CD4-positive, alpha-beta T cell (primary cell): ENCODE measurements at regions not wholly inside any gene's neighbourhood (a gene's known extent, or its start where the extent isn't known, plus 50 kb on each side); places are given as distances from the start of the nearest gene placed in this dataset.

Experiments
- ATAC-seq: fragments of 200-7000 bp; cut with Tn5 transposase; one replicate; pipeline ENCODE4 v1.10.0; 2022; ENCODE audit warnings: mild to moderate bottlenecking; ENCODE audit not compliant: poor library complexity
- CTCF ChIA-PET: fragments of 350-600 bp; sonication (Branson Sonifier 250); formaldehyde crosslinking; loops from one replicate; lab custom pipeline; 2021; ENCODE audit warnings: antibody characterized with exemption, inconsistent platforms; lab: Charles Lee
- POLR2A ChIA-PET: fragments of 350-600 bp; sonication (Branson Sonifier 250); formaldehyde crosslinking; loops from one replicate; lab custom pipeline; 2021; ENCODE audit warnings: antibody characterized with exemption, inconsistent platforms; lab: Charles Lee
- DNase-seq, 14 experiments: peaks; one replicate each; pipeline ENCODE4 v3.0.0-alpha.2; 2013 to 2020; ENCODE audit warnings: mixed read lengths in 2 of 14
- H3K27ac ChIP-seq, 2 donors: one replicate each; pipeline versions ENCODE4 v1.5.1 to v1.7.0; 2013; ENCODE audit warnings: low read length in 2 of 2, low read depth in 1 of 2, mild to moderate bottlenecking in 1 of 2
- H3K27me3 ChIP-seq, 2 experiments: 1 replicate in 1 of 2; 2 replicates in 1 of 2; pipeline versions ENCODE4 v1.6.1 to v1.7.0; 2013; ENCODE audit warnings: low read length in 2 of 2, control low read depth in 1 of 2, mild to moderate bottlenecking in 1 of 2, moderate library complexity in 1 of 2; ENCODE audit not compliant: insufficient read depth in 2 of 2, control insufficient read depth in 1 of 2
- H3K36me3 ChIP-seq: one replicate; pipeline ENCODE4 v1.6.1; 2013; ENCODE audit warnings: low read length, control low read depth; ENCODE audit not compliant: insufficient read depth
- H3K4me1 ChIP-seq: one replicate; pipeline ENCODE4 v1.6.1; 2013; ENCODE audit warnings: low read length, control low read depth; ENCODE audit not compliant: insufficient read depth
- H3K4me3 ChIP-seq: one replicate; pipeline ENCODE4 v1.5.1; 2013; ENCODE audit warnings: mild to moderate bottlenecking, low read length, moderate library complexity
- H3K9me3 ChIP-seq, 2 experiments: 1 replicate in 1 of 2; 2 replicates in 1 of 2; pipeline versions ENCODE4 v1.6.1 to v1.7.0; 2013; ENCODE audit warnings: low read length in 2 of 2, mild to moderate bottlenecking in 2 of 2, control low read depth in 1 of 2, moderate library complexity in 1 of 2; ENCODE audit not compliant: control insufficient read depth in 1 of 2, insufficient read depth in 1 of 2
- H3K27ac Mint-ChIP-seq: one replicate; pipeline ENCODE4 v1.8.0; 2020; ENCODE audit warnings: mixed read lengths
- H3K27me3 Mint-ChIP-seq: one replicate; pipeline ENCODE4 v1.8.0; 2021; ENCODE audit warnings: mixed read lengths
- H3K36me3 Mint-ChIP-seq: one replicate; pipeline ENCODE4 v1.8.0; 2021; ENCODE audit warnings: low read depth, mixed read lengths
- H3K4me1 Mint-ChIP-seq: one replicate; pipeline ENCODE4 v1.8.0; 2021; ENCODE audit warnings: low read depth, mixed read lengths
- H3K4me3 Mint-ChIP-seq: one replicate; pipeline ENCODE4 v1.8.0; 2020; ENCODE audit warnings: mild to moderate bottlenecking, mixed read lengths
- H3K9me3 Mint-ChIP-seq: one replicate; pipeline ENCODE4 v1.8.0; 2020; ENCODE audit warnings: mixed read lengths
- intact Hi-C, 2 experiments: fragments of 100-400 bp; cut with DNase I in 1 of 2; cut with micrococcal nuclease in 1 of 2; formaldehyde crosslinking; loops; one replicate each; pipeline versions ENCODE4 v1.15.1 to v1.9.0; 2023 to 2025; cut with DNase I, micrococcal nuclease
- TF ChIP-seq, protein P1 (sequence below): fragments of 200-600 bp; IDR thresholded peaks from one replicate; pipeline ENCODE4 v1.8.0; 2022; ENCODE audit warnings: antibody characterized with exemption, mild to moderate bottlenecking

DNA sequence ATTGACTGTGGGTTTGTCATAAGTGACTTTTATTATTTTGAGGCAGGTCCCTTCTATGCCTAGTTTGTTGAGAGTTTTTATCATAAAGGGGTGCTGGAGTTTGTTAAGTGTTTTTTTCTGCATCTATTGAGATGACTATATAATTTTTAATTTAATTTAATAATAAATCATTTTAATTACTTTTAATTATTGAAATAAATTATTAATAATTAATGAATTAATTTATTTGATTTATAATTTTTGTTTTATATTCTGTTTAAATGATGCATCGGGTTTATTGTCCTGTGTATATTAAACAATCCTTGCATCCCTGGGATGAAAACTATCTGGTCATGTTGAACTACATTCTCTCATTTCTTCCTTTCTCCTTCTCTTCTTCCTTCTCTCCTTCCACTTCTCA is 1352.2 kb upstream of the PRR20A start:
- ATAC-seq (no peak), DNase-seq (no peak)
- ChIA-PET CTCF (no interaction called here), POLR2A (no interaction called here)
- no peak overlapping the region for H3K4me3 Mint-ChIP-seq
- TF ChIP-seq, protein P1, sequence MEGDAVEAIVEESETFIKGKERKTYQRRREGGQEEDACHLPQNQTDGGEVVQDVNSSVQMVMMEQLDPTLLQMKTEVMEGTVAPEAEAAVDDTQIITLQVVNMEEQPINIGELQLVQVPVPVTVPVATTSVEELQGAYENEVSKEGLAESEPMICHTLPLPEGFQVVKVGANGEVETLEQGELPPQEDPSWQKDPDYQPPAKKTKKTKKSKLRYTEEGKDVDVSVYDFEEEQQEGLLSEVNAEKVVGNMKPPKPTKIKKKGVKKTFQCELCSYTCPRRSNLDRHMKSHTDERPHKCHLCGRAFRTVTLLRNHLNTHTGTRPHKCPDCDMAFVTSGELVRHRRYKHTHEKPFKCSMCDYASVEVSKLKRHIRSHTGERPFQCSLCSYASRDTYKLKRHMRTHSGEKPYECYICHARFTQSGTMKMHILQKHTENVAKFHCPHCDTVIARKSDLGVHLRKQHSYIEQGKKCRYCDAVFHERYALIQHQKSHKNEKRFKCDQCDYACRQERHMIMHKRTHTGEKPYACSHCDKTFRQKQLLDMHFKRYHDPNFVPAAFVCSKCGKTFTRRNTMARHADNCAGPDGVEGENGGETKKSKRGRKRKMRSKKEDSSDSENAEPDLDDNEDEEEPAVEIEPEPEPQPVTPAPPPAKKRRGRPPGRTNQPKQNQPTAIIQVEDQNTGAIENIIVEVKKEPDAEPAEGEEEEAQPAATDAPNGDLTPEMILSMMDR: no peak
- H3K4me1 ChIP-seq: no peaks in the 10 kb centered on the region
- H3K36me3 Mint-ChIP-seq: no peaks in the 10 kb centered on the region
- H3K4me3 ChIP-seq: no peak overlapping the region
- no peaks in the 10 kb centered on the region for H3K27me3 Mint-ChIP-seq
- no peak overlapping the region for H3K27ac ChIP-seq
- no peaks in the 10 kb centered on the region for H3K27me3 ChIP-seq
- no peak overlapping the region for H3K27ac Mint-ChIP-seq
- peaks cover 4 to 6% of the 10 kb centered on the region in 2 experiments for H3K9me3 ChIP-seq
- H3K9me3 Mint-ChIP-seq: peaks cover 3% of the 10 kb centered on the region
- H3K36me3 ChIP-seq: no peaks in the 10 kb centered on the region
- no peaks in the 10 kb centered on the region for H3K4me1 Mint-ChIP-seq
- intact Hi-C loops: no loop called here

DNA sequence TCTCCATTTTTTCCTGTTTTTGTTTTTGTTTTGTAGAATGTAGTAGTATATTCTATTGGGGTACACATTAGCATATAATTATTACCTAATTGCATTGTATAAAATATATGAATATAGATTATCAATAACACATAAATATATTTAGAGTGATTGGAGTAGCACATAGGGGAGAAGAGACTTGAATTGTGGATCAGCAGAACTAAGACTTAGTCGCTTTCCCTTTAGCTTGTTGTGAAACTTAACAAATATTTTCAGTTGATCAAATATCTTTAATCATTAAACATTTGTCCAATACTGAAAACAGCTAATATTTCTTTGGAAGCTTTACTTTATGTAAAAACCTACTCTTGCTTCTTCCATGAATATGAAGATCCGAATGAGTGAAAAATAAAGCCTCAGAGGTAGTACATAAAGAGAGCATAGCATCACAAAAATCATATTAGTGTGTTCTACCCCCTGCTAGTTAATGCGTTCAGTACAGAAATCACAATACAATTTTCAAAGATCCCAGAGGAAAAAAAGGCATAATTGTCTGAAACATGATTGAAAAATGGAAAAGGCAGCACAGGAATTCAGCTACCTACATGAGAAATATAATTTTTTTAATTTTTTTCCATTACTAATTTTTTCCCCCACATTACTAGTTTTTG is 1348.0 kb upstream of the PRR20A start:
- Histone ChIP-seq H3K9me3 (peaks cover 0 to 3% of the 10 kb centered on the region in 2 experiments), H3K27ac (no peak overlapping the region), H3K4me3 (no peak overlapping the region), H3K27me3 (no peaks in the 10 kb centered on the region), H3K4me1 (no peaks in the 10 kb centered on the region), H3K36me3 (no peaks in the 10 kb centered on the region)
- intact Hi-C loops: no loop called here
- Mint-ChIP-seq H3K27ac (no peak overlapping the region), H3K4me1 (no peaks in the 10 kb centered on the region), H3K36me3 (no peaks in the 10 kb centered on the region), H3K9me3 (peaks cover 8% of the 10 kb centered on the region), H3K4me3 (no peak overlapping the region), H3K27me3 (no peaks in the 10 kb centered on the region)
- POLR2A ChIA-PET: no interaction called here
- CTCF ChIA-PET: no interaction called here
- ATAC-seq (no peak), DNase-seq (no peak)
- TF ChIP-seq, protein P1: no peak

DNA sequence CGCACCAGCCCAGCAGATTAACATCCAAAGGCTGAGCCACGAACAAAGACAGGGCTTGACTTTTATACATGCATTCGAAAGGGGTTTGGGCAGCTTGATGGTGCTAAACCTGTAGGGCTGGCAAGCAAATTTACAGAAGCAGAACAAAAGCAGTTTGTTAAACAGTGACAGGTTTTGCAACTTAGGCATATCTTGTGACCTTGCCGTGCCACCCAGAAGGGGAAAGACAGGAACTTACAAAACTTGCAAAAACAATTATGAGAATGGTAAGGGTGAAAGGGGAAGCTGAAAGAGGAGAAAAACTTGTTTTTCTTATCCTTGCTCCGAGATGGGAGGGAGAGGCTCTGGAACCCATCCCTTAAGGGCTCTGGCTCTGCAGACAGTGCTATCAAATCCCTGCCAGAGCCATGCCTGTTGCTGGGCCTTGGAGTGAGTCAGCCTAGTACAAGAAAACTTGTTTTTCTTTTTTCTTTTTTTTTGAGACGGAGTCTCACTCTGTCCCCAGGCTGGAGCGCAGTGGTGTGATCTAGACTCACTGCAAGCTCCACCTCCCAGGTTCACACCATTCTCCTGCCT is 1325.2 kb upstream of the PRR20A start:
- ATAC-seq (no peak), DNase-seq (no peak)
- Mint-ChIP-seq H3K27ac (no peak overlapping the region), H3K36me3 (no peaks in the 10 kb centered on the region), H3K9me3 (peaks cover 10% of the 10 kb centered on the region), H3K27me3 (no peaks in the 10 kb centered on the region), H3K4me3 (no peak overlapping the region), H3K4me1 (no peaks in the 10 kb centered on the region)
- intact Hi-C loops: no loop called here
- TF ChIP-seq, protein P1: no peak
- no peaks in the 10 kb centered on the region for H3K27me3 ChIP-seq
- H3K9me3 ChIP-seq: peaks cover 0 to 2% of the 10 kb centered on the region in 2 experiments
- no peak overlapping the region for H3K27ac ChIP-seq
- POLR2A ChIA-PET: no interaction called here
- CTCF ChIA-PET: no interaction called here
- H3K4me3 ChIP-seq: no peak overlapping the region
- H3K36me3 ChIP-seq: no peaks in the 10 kb centered on the region
- H3K4me1 ChIP-seq: no peaks in the 10 kb centered on the region
